Right atrium auricular region (tissue), 2 donors: ENCODE measurements at regions not wholly inside any gene's neighbourhood (a gene's known extent, or its start where the extent isn't known, plus 50 kb on each side); places are given as distances from the start of the nearest gene placed in this dataset.
A peak's percentile ranks its signal among the peaks of the same experiment; 100 is the strongest.

Experiments used
- DNase-seq: peaks from one replicate; pipeline ENCODE4 v3.0.0-alpha.2; 2019; ENCODE audit warnings: low spot score
- H3K27ac ChIP-seq, 2 donors: fragments of 200-600 bp; sonication (generic); 1 replicate in 1 of 2; 2 replicates in 1 of 2; pipeline ENCODE4 v1.5.1; 2016 to 2019
- H3K27me3 ChIP-seq, 2 donors: fragments of 200-600 bp; sonication (generic); one replicate each; pipeline versions ENCODE4 v1.5.1 to v1.6.0; 2017 to 2019
- H3K36me3 ChIP-seq: fragments of 200-600 bp; sonication (generic); one replicate; pipeline ENCODE4 v1.5.1; 2016
- H3K4me1 ChIP-seq, 2 donors: fragments of 200-600 bp; sonication (generic); one replicate each; pipeline versions ENCODE4 v1.5.1 to v1.6.0; 2017 to 2019
- H3K4me3 ChIP-seq, 2 donors: fragments of 200-600 bp; sonication (generic); 1 replicate in 1 of 2; 2 replicates in 1 of 2; pipeline ENCODE4 v1.5.1; 2017 to 2019; ENCODE audit warnings: mild to moderate bottlenecking in 1 of 2, moderate library complexity in 1 of 2
- H3K9me3 ChIP-seq, 2 donors: fragments of 200-600 bp; sonication (generic); one replicate each; pipeline ENCODE4 v1.5.1; 2019
- CTCF ChIP-seq, 2 donors: fragments of 200-600 bp; sonication (generic); IDR thresholded peaks; one replicate each; pipeline ENCODE4 v1.5.1; 2019; ENCODE audit warnings: antibody characterized with exemption in 2 of 2

GRCh38 chr5:152551061-152551460, 146.0 kb upstream of the NMUR2 start:
- Histone ChIP-seq H3K9me3 (no peaks in the 10 kb centered on the region), H3K4me1 (no peaks in the 10 kb centered on the region), H3K27ac (no peak overlapping the region), H3K27me3 (no peaks in the 10 kb centered on the region), H3K36me3 (no peaks in the 10 kb centered on the region), H3K4me3 (no peak overlapping the region)
- no peak for DNase-seq
- TF ChIP-seq CTCF (IDR thresholded peaks at IDR 0.05) = no peak

- Histone ChIP-seq H3K36me3 (no peaks in the 10 kb centered on the region), H3K27ac (no peak overlapping the region), H3K9me3 (no peaks in the 10 kb centered on the region), H3K4me3 (no peak overlapping the region), H3K27me3 (no peaks in the 10 kb centered on the region), H3K4me1 (no peaks in the 10 kb centered on the region)
- no peak for TF ChIP-seq CTCF (IDR thresholded peaks at IDR 0.05)
- DNase-seq = no peak
These were observed 151.7 kb upstream of the NMUR2 start for GRCh38 chr5:152556784-152557183.

- Histone ChIP-seq H3K27me3 (no peaks in the 10 kb centered on the region), H3K4me1 (no peaks in the 10 kb centered on the region), H3K9me3 (no peaks in the 10 kb centered on the region), H3K27ac (no peak overlapping the region), H3K4me3 (no peak overlapping the region), H3K36me3 (no peaks in the 10 kb centered on the region)
- peak; percentile 53 to 83 for TF ChIP-seq CTCF (IDR thresholded peaks at IDR 0.05)
- DNase-seq = no peak
These were observed 155.5 kb upstream of the NMUR2 start for GRCh38 chr5:152560512-152561137.

- TF ChIP-seq CTCF (IDR thresholded peaks at IDR 0.05) = no peak
- DNase-seq = no peak
These were observed 162.9 kb upstream of the NMUR2 start for GRCh38 chr5:152568016-152568415.

GRCh38 chr5:152572812-152573211, 167.7 kb upstream of the NMUR2 start:
- H3K4me3 ChIP-seq = no peak overlapping the region
- H3K27ac ChIP-seq = no peak overlapping the region
- H3K36me3 ChIP-seq = no peaks in the 10 kb centered on the region
- H3K9me3 ChIP-seq = no peaks in the 10 kb centered on the region
- TF ChIP-seq CTCF (IDR thresholded peaks at IDR 0.05) = no peak
- H3K4me1 ChIP-seq = no peaks in the 10 kb centered on the region
- no peak for DNase-seq
- no peaks in the 10 kb centered on the region for H3K27me3 ChIP-seq

More at GRCh38 chr5:152568016-152568415, 162.9 kb upstream of the NMUR2 start:
- Histone ChIP-seq H3K27me3 (no peaks in the 10 kb centered on the region), H3K9me3 (no peaks in the 10 kb centered on the region), H3K36me3 (no peaks in the 10 kb centered on the region), H3K27ac (no peak overlapping the region), H3K4me3 (no peak overlapping the region), H3K4me1 (no peaks in the 10 kb centered on the region)

- H3K27ac ChIP-seq = no peak overlapping the region
- DNase-seq = no peak
These were observed 179.0 kb upstream of the NMUR2 start for GRCh38 chr5:152584103-152584502.

More at GRCh38 chr5:152584103-152584502, 179.0 kb upstream of the NMUR2 start:
- Histone ChIP-seq H3K4me3 (no peak overlapping the region), H3K4me1 (no peaks in the 10 kb centered on the region), H3K36me3 (no peaks in the 10 kb centered on the region), H3K27me3 (no peaks in the 10 kb centered on the region), H3K9me3 (no peaks in the 10 kb centered on the region)
- no peak for TF ChIP-seq CTCF (IDR thresholded peaks at IDR 0.05)
